H1 (cell line): ENCODE measurements at regions not wholly inside any gene's neighbourhood (a gene's known extent, or its start where the extent isn't known, plus 50 kb on each side); places are given as distances from the start of the nearest gene placed in this dataset.

ENCODE experiments used
- ASH2L ChIP-seq: fragments of 200-600, 300-600 bp; sonication (generic); IDR thresholded peaks from one replicate; pipeline ENCODE4 v1.7.1; 2017; ENCODE audit warnings: low read length
- BRCA1 ChIP-seq: IDR thresholded peaks from 2 replicates; pipeline ENCODE4 v1.6.1; 2012; ENCODE audit warnings: low read depth, low read length, improper control_type of control experiment
- EGR1 ChIP-seq: IDR thresholded peaks from 2 replicates; pipeline ENCODE4 v1.6.1; 2011; ENCODE audit warnings: low read depth, low read length, borderline replicate concordance
- EP300 ChIP-seq, 2 experiments: IDR thresholded peaks; 1 replicate in 1 of 2; 2 replicates in 1 of 2; pipeline ENCODE4 v1.6.1; 2011 to 2012; ENCODE audit warnings: low read depth in 2 of 2, low read length in 2 of 2, mild to moderate bottlenecking in 2 of 2, borderline replicate concordance in 1 of 2, inconsistent platforms in 1 of 2, moderate library complexity in 1 of 2
- JUND ChIP-seq: IDR thresholded peaks from 2 replicates; pipeline ENCODE4 v1.6.1; 2011; ENCODE audit warnings: mild to moderate bottlenecking, improper control_type of control experiment, low read length
- KDM5A ChIP-seq: fragments of 200-600 bp; IDR thresholded peaks from 2 replicates; pipeline ENCODE4 v1.7.1; 2012; ENCODE audit warnings: mild to moderate bottlenecking, low read length, inconsistent platforms, mixed read lengths
- NANOG ChIP-seq: IDR thresholded peaks from 2 replicates; pipeline ENCODE4 v1.6.1; 2011; ENCODE audit warnings: low read length, low read depth, mild to moderate bottlenecking, inconsistent platforms; ENCODE audit not compliant: insufficient read depth, poor library complexity, severe bottlenecking
- RBBP5 ChIP-seq: IDR thresholded peaks from 2 replicates; pipeline ENCODE4 v1.7.1; 2012; ENCODE audit warnings: low read depth, mild to moderate bottlenecking, inconsistent platforms, low read length, moderate library complexity, borderline replicate concordance
- RNF2 ChIP-seq: fragments of 200-900, 300-1000 bp; sonication (generic); IDR thresholded peaks from 2 replicates; pipeline ENCODE4 v1.7.1; 2016; ENCODE audit warnings: borderline replicate concordance, low read depth, mild to moderate bottlenecking, antibody characterized with exemption, low read length; ENCODE audit not compliant: poor library complexity, severe bottlenecking; ENCODE audit errors: missing control alignments
- SRF ChIP-seq: IDR thresholded peaks from 2 replicates; pipeline ENCODE4 v1.6.1; 2011; ENCODE audit warnings: mild to moderate bottlenecking, low read depth, low read length, moderate library complexity
- TBP ChIP-seq: IDR thresholded peaks from 2 replicates; pipeline ENCODE4 v1.6.1; 2011; ENCODE audit warnings: low read depth, low read length, improper control_type of control experiment
- TF ChIP-seq, protein P1 (sequence below): fragments of 300-600 bp; sonication (generic); IDR thresholded peaks from 2 replicates; pipeline ENCODE4 v1.7.1; 2012; ENCODE audit warnings: low read length, moderate library complexity, mild to moderate bottlenecking, inconsistent platforms; ENCODE audit not compliant: insufficient replicate concordance

DNA sequence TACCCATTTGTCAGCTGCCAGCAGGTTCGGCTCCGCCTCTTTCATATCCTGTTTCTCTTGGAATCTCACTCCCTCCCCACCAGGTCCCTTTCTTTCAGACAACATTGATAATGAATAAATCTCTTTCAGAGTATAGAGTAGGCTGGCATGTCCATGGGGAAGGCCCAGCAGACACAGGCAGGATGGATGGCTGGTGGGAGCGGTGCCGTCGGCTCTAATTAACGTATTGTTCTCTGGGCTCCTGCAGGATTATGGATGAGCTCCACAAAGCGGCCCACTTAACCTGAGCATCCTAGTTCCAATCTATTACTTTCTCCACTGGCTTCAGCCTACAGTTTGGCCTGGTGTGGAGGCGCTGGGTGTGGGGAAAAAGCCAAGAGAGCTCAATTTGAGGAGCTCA lies 588.0 kb downstream of the BUD13 start (continued):
- TF ChIP-seq, protein P1, sequence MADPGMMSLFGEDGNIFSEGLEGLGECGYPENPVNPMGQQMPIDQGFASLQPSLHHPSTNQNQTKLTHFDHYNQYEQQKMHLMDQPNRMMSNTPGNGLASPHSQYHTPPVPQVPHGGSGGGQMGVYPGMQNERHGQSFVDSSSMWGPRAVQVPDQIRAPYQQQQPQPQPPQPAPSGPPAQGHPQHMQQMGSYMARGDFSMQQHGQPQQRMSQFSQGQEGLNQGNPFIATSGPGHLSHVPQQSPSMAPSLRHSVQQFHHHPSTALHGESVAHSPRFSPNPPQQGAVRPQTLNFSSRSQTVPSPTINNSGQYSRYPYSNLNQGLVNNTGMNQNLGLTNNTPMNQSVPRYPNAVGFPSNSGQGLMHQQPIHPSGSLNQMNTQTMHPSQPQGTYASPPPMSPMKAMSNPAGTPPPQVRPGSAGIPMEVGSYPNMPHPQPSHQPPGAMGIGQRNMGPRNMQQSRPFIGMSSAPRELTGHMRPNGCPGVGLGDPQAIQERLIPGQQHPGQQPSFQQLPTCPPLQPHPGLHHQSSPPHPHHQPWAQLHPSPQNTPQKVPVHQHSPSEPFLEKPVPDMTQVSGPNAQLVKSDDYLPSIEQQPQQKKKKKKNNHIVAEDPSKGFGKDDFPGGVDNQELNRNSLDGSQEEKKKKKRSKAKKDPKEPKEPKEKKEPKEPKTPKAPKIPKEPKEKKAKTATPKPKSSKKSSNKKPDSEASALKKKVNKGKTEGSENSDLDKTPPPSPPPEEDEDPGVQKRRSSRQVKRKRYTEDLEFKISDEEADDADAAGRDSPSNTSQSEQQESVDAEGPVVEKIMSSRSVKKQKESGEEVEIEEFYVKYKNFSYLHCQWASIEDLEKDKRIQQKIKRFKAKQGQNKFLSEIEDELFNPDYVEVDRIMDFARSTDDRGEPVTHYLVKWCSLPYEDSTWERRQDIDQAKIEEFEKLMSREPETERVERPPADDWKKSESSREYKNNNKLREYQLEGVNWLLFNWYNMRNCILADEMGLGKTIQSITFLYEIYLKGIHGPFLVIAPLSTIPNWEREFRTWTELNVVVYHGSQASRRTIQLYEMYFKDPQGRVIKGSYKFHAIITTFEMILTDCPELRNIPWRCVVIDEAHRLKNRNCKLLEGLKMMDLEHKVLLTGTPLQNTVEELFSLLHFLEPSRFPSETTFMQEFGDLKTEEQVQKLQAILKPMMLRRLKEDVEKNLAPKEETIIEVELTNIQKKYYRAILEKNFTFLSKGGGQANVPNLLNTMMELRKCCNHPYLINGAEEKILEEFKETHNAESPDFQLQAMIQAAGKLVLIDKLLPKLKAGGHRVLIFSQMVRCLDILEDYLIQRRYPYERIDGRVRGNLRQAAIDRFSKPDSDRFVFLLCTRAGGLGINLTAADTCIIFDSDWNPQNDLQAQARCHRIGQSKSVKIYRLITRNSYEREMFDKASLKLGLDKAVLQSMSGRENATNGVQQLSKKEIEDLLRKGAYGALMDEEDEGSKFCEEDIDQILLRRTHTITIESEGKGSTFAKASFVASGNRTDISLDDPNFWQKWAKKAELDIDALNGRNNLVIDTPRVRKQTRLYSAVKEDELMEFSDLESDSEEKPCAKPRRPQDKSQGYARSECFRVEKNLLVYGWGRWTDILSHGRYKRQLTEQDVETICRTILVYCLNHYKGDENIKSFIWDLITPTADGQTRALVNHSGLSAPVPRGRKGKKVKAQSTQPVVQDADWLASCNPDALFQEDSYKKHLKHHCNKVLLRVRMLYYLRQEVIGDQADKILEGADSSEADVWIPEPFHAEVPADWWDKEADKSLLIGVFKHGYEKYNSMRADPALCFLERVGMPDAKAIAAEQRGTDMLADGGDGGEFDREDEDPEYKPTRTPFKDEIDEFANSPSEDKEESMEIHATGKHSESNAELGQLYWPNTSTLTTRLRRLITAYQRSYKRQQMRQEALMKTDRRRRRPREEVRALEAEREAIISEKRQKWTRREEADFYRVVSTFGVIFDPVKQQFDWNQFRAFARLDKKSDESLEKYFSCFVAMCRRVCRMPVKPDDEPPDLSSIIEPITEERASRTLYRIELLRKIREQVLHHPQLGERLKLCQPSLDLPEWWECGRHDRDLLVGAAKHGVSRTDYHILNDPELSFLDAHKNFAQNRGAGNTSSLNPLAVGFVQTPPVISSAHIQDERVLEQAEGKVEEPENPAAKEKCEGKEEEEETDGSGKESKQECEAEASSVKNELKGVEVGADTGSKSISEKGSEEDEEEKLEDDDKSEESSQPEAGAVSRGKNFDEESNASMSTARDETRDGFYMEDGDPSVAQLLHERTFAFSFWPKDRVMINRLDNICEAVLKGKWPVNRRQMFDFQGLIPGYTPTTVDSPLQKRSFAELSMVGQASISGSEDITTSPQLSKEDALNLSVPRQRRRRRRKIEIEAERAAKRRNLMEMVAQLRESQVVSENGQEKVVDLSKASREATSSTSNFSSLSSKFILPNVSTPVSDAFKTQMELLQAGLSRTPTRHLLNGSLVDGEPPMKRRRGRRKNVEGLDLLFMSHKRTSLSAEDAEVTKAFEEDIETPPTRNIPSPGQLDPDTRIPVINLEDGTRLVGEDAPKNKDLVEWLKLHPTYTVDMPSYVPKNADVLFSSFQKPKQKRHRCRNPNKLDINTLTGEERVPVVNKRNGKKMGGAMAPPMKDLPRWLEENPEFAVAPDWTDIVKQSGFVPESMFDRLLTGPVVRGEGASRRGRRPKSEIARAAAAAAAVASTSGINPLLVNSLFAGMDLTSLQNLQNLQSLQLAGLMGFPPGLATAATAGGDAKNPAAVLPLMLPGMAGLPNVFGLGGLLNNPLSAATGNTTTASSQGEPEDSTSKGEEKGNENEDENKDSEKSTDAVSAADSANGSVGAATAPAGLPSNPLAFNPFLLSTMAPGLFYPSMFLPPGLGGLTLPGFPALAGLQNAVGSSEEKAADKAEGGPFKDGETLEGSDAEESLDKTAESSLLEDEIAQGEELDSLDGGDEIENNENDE, result no peak
- no peak for TF ChIP-seq NANOG
- TF ChIP-seq RNF2, result no peak
- no peak for TF ChIP-seq EP300 (IDR thresholded peaks at IDR 0.05; ENCODE audit: borderline replicate concordance in 1 of 2, low read depth in 2 of 2, low read length in 2 of 2)
- TF ChIP-seq BRCA1, result no peak
- TF ChIP-seq EGR1, result no peak
- TF ChIP-seq TBP, result no peak
- TF ChIP-seq JUND, result no peak
- no peak for TF ChIP-seq SRF
- no peak for TF ChIP-seq KDM5A
- no peak for TF ChIP-seq RBBP5
- no peak for TF ChIP-seq ASH2L
